Astrocyte of the spinal cord (primary cell): ENCODE measurements at regions not wholly inside any gene's neighbourhood (a gene's known extent, or its start where the extent isn't known, plus 50 kb on each side); places are given as distances from the start of the nearest gene placed in this dataset.

Experiments
- DNase-seq: peaks from one replicate; pipeline ENCODE4 v3.0.0; 2011; ENCODE audit warnings: low read depth, low spot score
- H3K4me3 ChIP-seq: 2 replicates; pipeline ENCODE4 v1.5.1; 2011; ENCODE audit warnings: low read depth, mild to moderate bottlenecking, low read length, moderate library complexity
- CTCF ChIP-seq: IDR thresholded peaks from 2 replicates; pipeline ENCODE4 v1.5.1; 2012; ENCODE audit warnings: low read depth, mild to moderate bottlenecking, low read length, inconsistent platforms
- in situ Hi-C: cut with HindIII; loops from 2 replicates; pipeline ENCODE4 v1.10.0; 2017; ENCODE audit warnings: low sequenced_read_pairs

- no peak for TF ChIP-seq CTCF
- no peak overlapping the region for H3K4me3 ChIP-seq
- DNase-seq, result no peak
- in situ Hi-C loops, result no loop called here
These were observed 230.4 kb upstream of the PITX2 start for GRCh38 chr4:110853242-110853641.

- no peak overlapping the region for H3K4me3 ChIP-seq
- in situ Hi-C loops, result no loop called here
- no peak for TF ChIP-seq CTCF
- DNase-seq, result peak; percentile 86
These were observed 231.3 kb upstream of the PITX2 start for GRCh38 chr4:110854021-110854678.

- no peak for TF ChIP-seq CTCF
- in situ Hi-C loops, result no loop called here
- H3K4me3 ChIP-seq, result no peak overlapping the region
- DNase-seq, result no peak
These were observed 237.2 kb upstream of the PITX2 start for GRCh38 chr4:110860125-110860524.

- no peak for TF ChIP-seq CTCF
- in situ Hi-C loops, result no loop called here
- no peak for DNase-seq
- no peak overlapping the region for H3K4me3 ChIP-seq
These were observed 238.0 kb upstream of the PITX2 start for GRCh38 chr4:110860901-110861300.

- in situ Hi-C loops, result no loop called here
- peak; percentile 75 for DNase-seq
- no peak overlapping the region for H3K4me3 ChIP-seq
- TF ChIP-seq CTCF, result no peak
These were observed 242.9 kb upstream of the PITX2 start for GRCh38 chr4:110865611-110866259.

GRCh38 chr4:110867251-110867960, 244.5 kb upstream of the PITX2 start:
- TF ChIP-seq CTCF, result no peak
- H3K4me3 ChIP-seq, result no peak overlapping the region
- in situ Hi-C loops, result no loop called here
- no peak for DNase-seq
